Peyer's patch (tissue), 4 donors: ENCODE measurements at regions not wholly inside any gene's neighbourhood (a gene's known extent, or its start where the extent isn't known, plus 50 kb on each side); places are given as distances from the start of the nearest gene placed in this dataset.

ENCODE experiments used
- DNase-seq, 3 donors: peaks; one replicate each; pipeline ENCODE4 v3.0.0-alpha.2; 2017 to 2019
- H3K27ac ChIP-seq, 4 donors: fragments of 200-600 bp; sonication (generic); one replicate each; pipeline ENCODE4 v1.5.1; 2016 to 2019
- H3K27me3 ChIP-seq, 2 donors: fragments of 200-600 bp; sonication (generic); one replicate each; pipeline ENCODE4 v1.5.1; 2019
- H3K36me3 ChIP-seq, 3 donors: fragments of 200-600 bp; sonication (generic); one replicate each; pipeline ENCODE4 v1.5.1; 2016 to 2019
- H3K4me1 ChIP-seq, 4 donors: fragments of 200-600 bp; sonication (generic); one replicate each; pipeline ENCODE4 v1.5.1; 2016 to 2019
- H3K4me3 ChIP-seq, 4 donors: fragments of 200-600 bp; sonication (generic); 1 replicate in 3 of 4; 2 replicates in 1 of 4; pipeline ENCODE4 v1.5.1; 2016 to 2019; ENCODE audit warnings: mild to moderate bottlenecking in 1 of 4
- H3K9me3 ChIP-seq, 4 donors: fragments of 200-600 bp; sonication (generic); one replicate each; pipeline ENCODE4 v1.5.1; 2016 to 2019; ENCODE audit warnings: mild to moderate bottlenecking in 1 of 4
- POLR2A ChIP-seq, 2 donors: fragments of 450-650 bp; IDR thresholded peaks; one replicate each; pipeline ENCODE4 v1.5.1; 2017; ENCODE audit warnings: antibody characterized with exemption in 2 of 2, mild to moderate bottlenecking in 2 of 2, moderate library complexity in 2 of 2
- TF ChIP-seq, protein P1 (sequence below), 6 experiments: fragments of 450-650 bp in 4 of 6; fragments of 200-600 bp in 2 of 6; sonication (generic) in 1 of 6; IDR thresholded peaks; one replicate each; pipeline ENCODE4 v1.5.1; 2017 to 2019; ENCODE audit warnings: antibody characterized with exemption in 6 of 6, mild to moderate bottlenecking in 3 of 6, moderate library complexity in 1 of 6

DNA sequence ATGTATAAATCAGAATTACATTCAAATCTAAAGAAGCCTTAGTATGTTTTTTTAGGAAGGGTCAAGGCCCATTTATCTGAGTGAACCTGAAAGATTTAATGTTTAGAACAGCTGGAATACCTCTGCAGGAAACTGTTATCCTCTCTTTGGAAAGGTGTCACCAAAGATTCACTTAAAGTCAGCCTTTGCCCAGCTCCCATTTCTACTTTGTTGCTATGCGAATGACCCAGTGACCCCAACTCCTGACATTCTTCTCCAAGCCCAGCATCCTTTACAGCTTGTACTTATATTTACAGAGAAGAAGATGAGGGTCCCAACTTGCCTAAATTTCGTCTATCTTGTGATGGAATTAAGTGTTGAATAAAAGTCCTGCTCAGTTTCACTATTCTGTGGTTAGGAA, 1198.6 kb downstream of the CDH12 start:
- H3K36me3 ChIP-seq, result no peaks in the 10 kb centered on the region
- H3K4me1 ChIP-seq, result no peaks in the 10 kb centered on the region
- H3K4me3 ChIP-seq, result no peak overlapping the region
- no peak overlapping the region for H3K27ac ChIP-seq
- H3K27me3 ChIP-seq, result no peaks in the 10 kb centered on the region
- no peaks in the 10 kb centered on the region for H3K9me3 ChIP-seq
- no peak for TF ChIP-seq POLR2A (IDR thresholded peaks at IDR 0.05)
- TF ChIP-seq, protein P1, sequence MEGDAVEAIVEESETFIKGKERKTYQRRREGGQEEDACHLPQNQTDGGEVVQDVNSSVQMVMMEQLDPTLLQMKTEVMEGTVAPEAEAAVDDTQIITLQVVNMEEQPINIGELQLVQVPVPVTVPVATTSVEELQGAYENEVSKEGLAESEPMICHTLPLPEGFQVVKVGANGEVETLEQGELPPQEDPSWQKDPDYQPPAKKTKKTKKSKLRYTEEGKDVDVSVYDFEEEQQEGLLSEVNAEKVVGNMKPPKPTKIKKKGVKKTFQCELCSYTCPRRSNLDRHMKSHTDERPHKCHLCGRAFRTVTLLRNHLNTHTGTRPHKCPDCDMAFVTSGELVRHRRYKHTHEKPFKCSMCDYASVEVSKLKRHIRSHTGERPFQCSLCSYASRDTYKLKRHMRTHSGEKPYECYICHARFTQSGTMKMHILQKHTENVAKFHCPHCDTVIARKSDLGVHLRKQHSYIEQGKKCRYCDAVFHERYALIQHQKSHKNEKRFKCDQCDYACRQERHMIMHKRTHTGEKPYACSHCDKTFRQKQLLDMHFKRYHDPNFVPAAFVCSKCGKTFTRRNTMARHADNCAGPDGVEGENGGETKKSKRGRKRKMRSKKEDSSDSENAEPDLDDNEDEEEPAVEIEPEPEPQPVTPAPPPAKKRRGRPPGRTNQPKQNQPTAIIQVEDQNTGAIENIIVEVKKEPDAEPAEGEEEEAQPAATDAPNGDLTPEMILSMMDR (IDR thresholded peaks at IDR 0.05), result no peak
- DNase-seq, result no peak

DNA sequence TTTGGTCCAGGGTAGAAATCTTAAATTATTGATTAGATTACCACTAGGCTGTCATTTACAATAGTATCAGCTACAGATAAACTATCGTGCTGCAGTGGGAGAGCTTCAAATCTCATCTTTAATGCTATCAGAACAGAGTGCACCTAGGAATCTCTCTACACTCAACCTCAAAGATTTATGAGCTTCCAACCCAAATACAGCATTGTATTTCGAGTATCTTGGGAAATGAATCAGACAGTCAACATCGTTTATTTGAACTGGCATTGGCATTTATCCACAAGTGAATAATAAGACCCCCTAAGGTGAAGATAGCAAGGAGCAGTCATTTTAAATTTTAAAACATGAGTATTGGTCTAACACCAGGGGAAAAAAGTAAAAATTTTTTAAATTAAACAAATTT, 1203.2 kb downstream of the CDH12 start:
- no peak overlapping the region for H3K4me3 ChIP-seq
- DNase-seq, result no peak
- H3K4me1 ChIP-seq, result no peaks in the 10 kb centered on the region
- no peaks in the 10 kb centered on the region for H3K36me3 ChIP-seq
- TF ChIP-seq, protein P1 (IDR thresholded peaks at IDR 0.05), result no peak
- TF ChIP-seq POLR2A (IDR thresholded peaks at IDR 0.05), result no peak
- no peaks in the 10 kb centered on the region for H3K27me3 ChIP-seq
- H3K27ac ChIP-seq, result no peak overlapping the region
- H3K9me3 ChIP-seq, result no peaks in the 10 kb centered on the region

DNA sequence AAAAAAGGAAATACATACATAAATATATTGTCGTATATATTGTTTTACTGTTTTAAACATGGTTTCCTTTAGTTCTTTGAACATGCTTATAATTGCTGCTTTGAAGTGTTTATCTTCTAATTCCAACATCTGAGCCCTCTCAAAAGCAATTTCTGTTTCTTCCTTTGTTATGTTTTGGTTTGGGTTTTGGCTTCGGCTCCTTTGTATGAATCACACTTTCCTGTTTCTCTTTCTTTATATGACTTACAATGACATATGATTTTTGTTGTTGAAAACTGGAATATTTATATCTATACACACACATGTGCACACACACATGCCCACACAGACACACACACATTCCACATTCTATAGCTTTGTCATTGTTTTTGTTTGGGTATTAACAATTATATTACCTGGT, 1206.7 kb downstream of the CDH12 start:
- Histone ChIP-seq H3K27me3 (no peaks in the 10 kb centered on the region), H3K9me3 (no peaks in the 10 kb centered on the region), H3K27ac (no peak overlapping the region), H3K4me3 (no peak overlapping the region), H3K4me1 (no peaks in the 10 kb centered on the region), H3K36me3 (no peaks in the 10 kb centered on the region)
- DNase-seq, result no peak
- no peak for TF ChIP-seq POLR2A (IDR thresholded peaks at IDR 0.05)
- TF ChIP-seq, protein P1 (IDR thresholded peaks at IDR 0.05), result no peak

GRCh38 chr5:21644032-21644431, 1209.1 kb downstream of the CDH12 start:
- no peak for DNase-seq
- H3K4me1 ChIP-seq, result no peaks in the 10 kb centered on the region
- no peak overlapping the region for H3K27ac ChIP-seq
- TF ChIP-seq POLR2A (IDR thresholded peaks at IDR 0.05), result no peak
- TF ChIP-seq, protein P1 (IDR thresholded peaks at IDR 0.05), result no peak
- no peaks in the 10 kb centered on the region for H3K36me3 ChIP-seq
- H3K9me3 ChIP-seq, result no peaks in the 10 kb centered on the region
- H3K4me3 ChIP-seq, result no peak overlapping the region
- no peaks in the 10 kb centered on the region for H3K27me3 ChIP-seq

DNA sequence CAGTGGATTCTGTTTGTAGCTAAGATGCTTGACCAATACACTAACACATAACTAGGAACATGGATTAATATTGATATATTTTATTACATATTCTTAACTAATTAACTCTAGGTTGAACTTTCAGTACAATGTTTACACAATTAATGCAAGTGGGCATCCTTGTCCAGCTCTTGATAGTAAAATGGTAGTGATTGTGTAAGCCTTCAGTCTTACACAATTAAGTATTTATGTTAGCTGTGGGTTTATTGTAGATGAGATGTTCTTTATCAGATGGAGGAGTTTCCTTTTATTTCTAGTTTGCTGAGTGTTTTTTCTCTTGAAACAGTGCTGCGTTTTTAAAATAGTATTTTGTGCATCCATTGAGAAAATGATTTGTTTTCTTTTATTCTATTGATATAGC, 1210.8 kb downstream of the CDH12 start:
- TF ChIP-seq, protein P1 (IDR thresholded peaks at IDR 0.05), result no peak
- no peak for TF ChIP-seq POLR2A (IDR thresholded peaks at IDR 0.05)
- Histone ChIP-seq H3K36me3 (no peaks in the 10 kb centered on the region), H3K4me1 (no peaks in the 10 kb centered on the region), H3K4me3 (no peak overlapping the region), H3K27ac (no peak overlapping the region), H3K9me3 (no peaks in the 10 kb centered on the region), H3K27me3 (no peaks in the 10 kb centered on the region)
- DNase-seq, result no peak

GRCh38 chr5:21623831-21624230, 1229.3 kb downstream of the CDH12 start:
- H3K27me3 ChIP-seq, result no peaks in the 10 kb centered on the region
- H3K9me3 ChIP-seq, result no peaks in the 10 kb centered on the region
- no peak for DNase-seq
- no peaks in the 10 kb centered on the region for H3K4me1 ChIP-seq
- H3K4me3 ChIP-seq, result no peak overlapping the region
- no peaks in the 10 kb centered on the region for H3K36me3 ChIP-seq
- TF ChIP-seq, protein P1 (IDR thresholded peaks at IDR 0.05), result no peak
- no peak for TF ChIP-seq POLR2A (IDR thresholded peaks at IDR 0.05)
- H3K27ac ChIP-seq, result no peak overlapping the region
